ENCODE measurements at regions not wholly inside any gene's neighbourhood (a gene's known extent, or its start where the extent isn't known, plus 50 kb on each side); places are given as distances from the start of the nearest gene placed in this dataset.

DNA sequence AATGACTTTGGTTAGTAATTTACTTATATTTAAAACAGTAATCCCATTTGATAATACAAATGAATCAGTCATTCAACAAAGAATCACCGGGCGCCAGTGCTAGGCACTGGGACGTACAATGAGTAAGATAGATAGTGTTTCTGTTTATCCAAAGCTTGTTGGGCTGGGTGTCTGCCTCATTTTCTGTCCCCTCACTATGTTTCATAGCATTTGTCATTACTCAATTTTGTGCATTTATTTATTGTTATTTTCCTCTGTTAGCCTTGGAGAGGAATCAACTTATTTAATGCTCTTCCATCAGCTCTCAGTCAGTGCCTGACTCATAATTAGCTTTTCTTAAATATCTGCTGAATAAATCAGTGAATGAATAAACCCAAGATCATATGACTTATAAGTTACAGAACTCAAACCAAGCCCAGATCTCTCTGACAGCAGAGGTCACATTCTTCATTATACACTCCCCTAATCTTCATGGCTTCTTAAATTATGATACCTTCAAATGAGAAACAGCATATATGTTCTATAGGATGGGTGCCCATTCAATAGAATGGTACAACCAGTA is 86.2 kb downstream of the TSPAN8 start:
- DNase-seq (ENCODE audit: low spot score), result no peak

GRCh38 chr12:71070416-71071128 is 87.2 kb downstream of the TSPAN8 start:
- no peak for DNase-seq (ENCODE audit: low spot score)

DNA sequence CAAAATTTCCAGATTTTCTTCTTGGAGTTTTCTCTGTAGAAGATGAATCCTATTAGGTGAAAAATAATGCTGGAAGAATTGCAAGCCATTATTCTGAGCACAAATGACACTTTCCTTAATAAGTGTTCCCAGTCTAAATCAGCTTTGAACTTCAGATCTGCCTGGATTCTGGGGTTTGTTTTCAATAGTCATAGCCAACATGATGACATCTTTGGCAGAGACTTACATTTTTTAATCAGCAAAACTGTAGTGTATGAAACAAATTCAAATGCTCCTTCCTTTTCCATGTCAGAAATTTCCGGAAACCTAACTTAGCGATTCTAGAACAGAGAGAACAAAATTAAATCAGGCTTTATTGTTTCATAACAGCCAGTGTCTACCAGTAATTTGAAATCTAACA is 88.5 kb downstream of the TSPAN8 start:
- no peak for DNase-seq (ENCODE audit: low spot score)

- no peak for DNase-seq (ENCODE audit: low spot score)
These were observed 94.7 kb downstream of the TSPAN8 start for GRCh38 chr12:71063087-71063486.

DNA sequence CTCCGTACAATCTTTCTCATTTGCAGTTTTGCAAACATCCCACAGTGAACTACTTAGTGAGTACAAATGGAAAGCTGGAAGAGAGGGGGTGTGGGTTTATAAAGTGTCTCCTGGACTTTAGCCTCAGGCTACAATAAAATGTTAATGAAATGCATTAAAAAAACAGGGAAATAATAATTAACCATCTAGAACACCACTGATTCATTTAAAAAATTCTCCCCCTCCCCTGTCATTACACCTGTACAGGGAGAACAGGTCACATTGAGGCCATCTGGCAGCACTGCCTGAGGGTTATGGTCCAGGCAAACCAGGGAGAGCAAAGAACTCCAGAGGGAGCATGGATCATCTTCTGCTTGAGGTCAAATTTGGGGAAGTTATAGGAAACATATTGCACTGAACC is 96.3 kb downstream of the TSPAN8 start:
- DNase-seq (ENCODE audit: low spot score), result no peak

- DNase-seq (ENCODE audit: low spot score), result no peak
These were observed 97.4 kb downstream of the TSPAN8 start for GRCh38 chr12:71060426-71060825.

DNA sequence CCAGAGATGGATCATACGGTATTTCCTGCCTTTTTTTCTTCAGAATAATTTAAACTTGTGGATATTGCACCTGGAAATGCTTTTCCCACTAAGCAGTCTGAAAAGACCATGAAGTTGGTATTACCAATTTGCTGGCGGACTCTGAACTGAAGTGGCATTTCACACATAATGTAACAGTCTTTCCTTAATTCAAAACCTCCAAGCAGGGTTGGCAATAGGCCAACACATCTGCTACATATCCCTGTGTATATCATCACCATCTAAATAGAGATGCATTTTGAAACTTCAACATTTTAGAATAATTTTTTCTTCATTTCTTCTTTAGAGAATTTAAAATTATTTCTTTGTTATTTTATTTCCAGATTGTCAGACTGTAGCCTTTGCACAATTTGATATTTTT is 100.5 kb downstream of the TSPAN8 start:
- no peak for DNase-seq (ENCODE audit: low spot score)

DNA sequence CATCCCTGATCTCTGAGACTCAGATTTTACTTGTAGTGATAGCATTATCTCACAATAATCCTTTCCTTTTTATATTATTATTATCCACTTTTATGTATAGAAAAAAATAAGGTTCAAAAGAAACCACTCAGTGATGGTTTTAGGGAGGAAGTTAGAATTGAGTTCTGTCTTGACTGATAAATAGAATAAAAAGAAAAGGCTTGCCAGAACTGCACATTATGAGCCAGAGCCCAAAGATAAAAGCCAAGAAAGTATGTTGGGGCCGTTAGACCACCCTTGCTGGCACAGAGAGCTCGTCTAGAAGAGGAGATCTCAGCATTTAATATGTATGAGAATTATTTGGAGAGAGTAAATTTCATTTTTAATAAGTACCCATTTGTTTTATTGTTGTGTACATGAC is 103.2 kb downstream of the TSPAN8 start:
- no peak for DNase-seq (ENCODE audit: low spot score)

DNA sequence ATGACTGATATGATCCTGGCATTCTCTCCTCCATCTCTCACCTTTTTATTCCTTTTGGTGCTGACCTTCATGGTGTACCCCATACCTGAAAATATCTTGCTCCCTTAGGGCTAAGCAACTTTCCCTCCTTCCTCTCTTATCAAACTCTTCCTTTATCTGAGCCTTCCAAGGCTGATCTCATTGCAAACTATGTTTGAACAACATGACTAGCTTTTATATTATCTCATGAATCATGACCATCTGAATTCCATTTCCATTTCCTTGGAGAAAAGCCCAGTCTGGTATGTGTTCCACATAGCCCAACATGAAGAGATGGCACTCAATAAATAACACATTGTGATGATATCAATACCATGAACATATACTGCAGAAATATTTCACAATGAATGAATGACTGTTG is 111.6 kb downstream of the TSPAN8 start:
- no peak for DNase-seq (ENCODE audit: low spot score)

DNA sequence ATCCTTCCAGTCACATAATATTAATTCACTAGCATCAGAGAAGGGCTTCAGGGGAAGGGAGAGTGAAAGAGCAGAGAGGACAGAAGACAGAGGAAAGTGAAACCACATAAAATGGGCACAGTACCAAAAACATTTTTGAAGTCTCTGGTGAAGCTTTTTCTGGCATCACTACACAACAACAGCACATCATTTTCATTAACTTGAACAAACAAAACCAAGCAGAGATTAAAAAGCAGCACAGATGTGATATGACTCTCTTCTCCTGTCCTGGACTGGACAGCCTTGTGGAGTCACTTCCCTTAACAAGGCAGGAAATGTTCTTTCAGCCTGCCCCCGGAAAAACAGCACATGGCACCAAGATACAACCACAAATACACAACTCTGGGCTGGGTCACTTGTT is 112.0 kb downstream of the TSPAN8 start:
- no peak for DNase-seq (ENCODE audit: low spot score)

DNA sequence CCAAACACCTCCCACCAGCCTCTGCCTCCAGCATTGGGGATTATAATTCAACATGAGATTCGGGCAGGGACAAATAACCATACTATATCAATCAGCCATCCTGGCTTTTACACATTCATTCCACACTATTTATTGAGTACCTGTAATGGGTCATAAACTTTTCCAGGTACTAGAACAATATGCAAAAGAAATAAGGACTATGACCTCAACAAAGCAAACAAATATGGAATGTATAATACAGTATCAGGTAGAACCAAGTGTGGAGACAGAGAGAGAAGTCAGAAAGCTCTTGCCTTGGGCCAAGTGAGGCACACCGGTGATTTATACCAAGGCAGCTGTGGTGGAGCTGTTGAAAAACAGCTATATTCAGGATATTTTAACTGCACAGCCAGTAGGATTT is 116.3 kb downstream of the TSPAN8 start:
- DNase-seq (ENCODE audit: low spot score), result no peak

GRCh38 chr12:71038960-71039359 is 118.4 kb upstream of the PTPRR start:
- no peak for DNase-seq (ENCODE audit: low spot score)

DNA sequence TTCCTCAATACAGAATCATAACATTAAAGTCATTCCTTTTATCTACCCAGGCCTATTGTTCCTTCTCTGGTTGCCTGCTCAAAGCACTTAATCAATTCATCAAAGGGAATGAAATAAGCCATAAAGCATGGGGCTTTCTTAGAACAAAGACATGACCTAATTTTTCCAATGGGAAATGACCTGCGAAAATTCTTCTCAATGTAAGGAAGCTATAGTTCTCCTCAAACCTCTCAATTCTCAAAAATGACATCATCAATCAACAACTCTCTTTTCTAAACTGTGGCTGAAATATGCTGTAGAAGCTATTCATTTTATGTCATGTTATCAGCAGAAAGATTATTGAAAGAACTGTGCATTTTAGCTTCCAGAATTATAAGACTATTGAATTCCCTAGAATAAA is 116.0 kb upstream of the PTPRR start:
- DNase-seq (ENCODE audit: low spot score), result no peak

DNA sequence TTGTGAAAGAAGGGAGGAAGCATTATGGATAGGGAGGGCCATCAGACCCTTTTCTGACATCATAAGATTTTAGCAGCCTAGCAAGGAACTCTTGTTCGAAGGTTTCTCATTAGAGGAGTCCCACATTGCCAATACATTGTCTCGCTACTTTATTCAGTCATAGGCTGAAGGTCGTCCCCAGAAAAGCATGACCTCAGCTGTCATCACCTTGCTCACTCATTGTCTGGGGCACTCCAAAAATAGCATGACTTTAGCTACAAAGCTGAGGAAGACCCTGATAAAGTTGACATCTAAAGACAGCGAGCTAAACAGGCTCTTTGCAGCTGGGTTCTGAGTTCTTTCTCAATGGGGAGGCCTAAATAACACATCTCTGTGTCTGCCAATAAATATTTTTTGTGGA is 112.4 kb upstream of the PTPRR start:
- no peak for DNase-seq (ENCODE audit: low spot score)

- DNase-seq (ENCODE audit: low spot score), result no peak
These were observed 108.8 kb upstream of the PTPRR start for GRCh38 chr12:71029302-71029701.

DNA sequence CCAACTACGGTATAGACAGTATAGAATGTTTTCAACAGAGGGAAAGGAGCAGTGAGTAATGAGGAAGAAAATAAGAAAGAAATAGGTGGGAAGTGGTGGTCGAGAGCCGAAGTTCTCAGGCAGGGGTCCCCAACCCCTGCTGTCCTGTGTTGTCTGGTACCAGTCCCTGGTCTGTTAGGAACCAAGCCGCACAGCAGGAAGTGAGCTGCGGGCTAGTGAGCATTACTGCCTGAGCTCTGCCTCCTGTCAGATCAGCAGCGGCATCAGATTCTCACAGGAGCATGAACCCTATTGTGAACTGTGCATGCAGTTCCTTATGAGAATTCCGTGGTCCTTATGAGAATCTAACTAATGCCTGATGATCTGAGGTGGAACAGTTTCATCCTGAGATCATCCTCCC is 107.3 kb upstream of the PTPRR start:
- no peak for DNase-seq (ENCODE audit: low spot score)

GRCh38 chr12:71024827-71025226 is 104.3 kb upstream of the PTPRR start:
- DNase-seq (ENCODE audit: low spot score), result no peak

- no peak for DNase-seq (ENCODE audit: low spot score)
These were observed 103.7 kb upstream of the PTPRR start for GRCh38 chr12:71024281-71024680.

GRCh38 chr12:71021491-71021890 is 101.0 kb upstream of the PTPRR start:
- DNase-seq (ENCODE audit: low spot score), result no peak

DNA sequence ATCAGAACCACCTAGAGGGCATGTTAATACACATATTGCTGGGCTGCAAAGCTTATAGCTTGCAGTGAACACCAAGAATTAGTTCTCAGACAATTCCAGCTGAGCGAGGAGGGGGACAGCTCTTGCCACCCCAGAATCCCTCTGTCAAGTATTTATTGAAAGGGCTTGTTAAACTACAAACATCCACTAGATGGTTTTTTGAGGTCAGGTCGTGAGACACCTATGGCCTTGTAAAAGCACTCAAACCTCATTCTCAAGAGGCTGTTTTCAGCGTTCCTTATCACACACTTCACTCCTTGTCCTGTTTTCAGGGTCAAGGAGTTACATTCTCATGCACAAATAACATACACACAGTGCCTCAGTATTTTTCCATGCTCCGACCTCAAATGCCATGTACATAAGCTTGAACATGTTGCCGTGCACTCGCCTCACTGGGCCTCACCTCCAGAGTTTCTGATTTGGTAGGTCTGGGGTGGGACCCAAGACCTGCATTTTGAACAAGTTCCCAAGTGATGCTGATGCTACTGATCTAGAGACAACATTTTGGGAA is 98.8 kb upstream of the PTPRR start:
- no peak for DNase-seq (ENCODE audit: low spot score)

- DNase-seq (ENCODE audit: low spot score), result no peak
These were observed 98.1 kb upstream of the PTPRR start for GRCh38 chr12:71018682-71019081.

DNA sequence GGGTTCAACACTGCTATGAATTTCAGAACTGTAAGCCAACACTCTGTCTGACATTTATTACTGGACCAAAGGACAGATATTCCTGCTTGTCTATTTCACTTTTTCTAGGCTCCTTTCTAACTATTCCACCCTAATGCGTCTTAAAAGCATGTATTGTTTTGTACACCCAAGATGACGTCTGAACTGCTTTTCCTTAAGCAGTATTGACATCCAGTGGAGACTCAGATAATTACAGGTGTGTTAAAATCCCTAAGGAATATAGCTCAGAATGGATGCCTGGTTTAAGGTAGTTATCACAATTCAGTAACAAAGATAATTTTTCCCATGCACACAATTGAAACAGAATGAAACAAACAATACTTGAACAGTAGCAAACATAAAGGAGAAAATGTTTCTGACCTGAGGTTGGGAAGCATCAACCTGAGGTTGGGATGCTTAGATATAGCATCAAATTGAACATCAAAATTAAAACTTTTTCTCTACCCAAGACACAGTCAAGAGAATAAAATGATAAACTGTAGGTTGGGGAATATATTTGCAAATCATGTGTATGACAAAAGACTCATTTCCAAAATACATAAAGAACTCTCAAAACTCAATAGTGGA is 93.7 kb upstream of the PTPRR start:
- DNase-seq (ENCODE audit: low spot score), result peak; percentile 69

GRCh38 chr12:71011261-71011660 is 90.7 kb upstream of the PTPRR start:
- DNase-seq (ENCODE audit: low spot score), result peak; percentile 25

DNA sequence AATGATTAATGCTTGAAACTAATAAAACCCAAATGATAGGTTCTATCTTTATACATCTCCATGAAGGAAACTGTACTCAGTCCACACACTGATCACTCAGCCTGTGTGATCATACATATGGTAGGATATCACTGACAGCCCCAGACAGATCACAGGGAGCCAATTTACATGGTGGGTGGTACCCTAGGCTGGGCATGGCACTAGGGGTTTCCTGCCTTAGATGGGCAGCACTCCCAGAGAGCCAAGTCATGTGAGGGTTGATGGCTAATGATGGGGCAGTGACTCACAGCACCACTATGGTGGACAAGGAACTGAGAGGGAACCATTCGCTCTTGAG is 89.6 kb upstream of the PTPRR start:
- DNase-seq (ENCODE audit: low spot score), result no peak

All from RKO (cell line).